ENCODE measurements at regions not wholly inside any gene's neighbourhood (a gene's known extent, or its start where the extent isn't known, plus 50 kb on each side); places are given as distances from the start of the nearest gene placed in this dataset.

DNA sequence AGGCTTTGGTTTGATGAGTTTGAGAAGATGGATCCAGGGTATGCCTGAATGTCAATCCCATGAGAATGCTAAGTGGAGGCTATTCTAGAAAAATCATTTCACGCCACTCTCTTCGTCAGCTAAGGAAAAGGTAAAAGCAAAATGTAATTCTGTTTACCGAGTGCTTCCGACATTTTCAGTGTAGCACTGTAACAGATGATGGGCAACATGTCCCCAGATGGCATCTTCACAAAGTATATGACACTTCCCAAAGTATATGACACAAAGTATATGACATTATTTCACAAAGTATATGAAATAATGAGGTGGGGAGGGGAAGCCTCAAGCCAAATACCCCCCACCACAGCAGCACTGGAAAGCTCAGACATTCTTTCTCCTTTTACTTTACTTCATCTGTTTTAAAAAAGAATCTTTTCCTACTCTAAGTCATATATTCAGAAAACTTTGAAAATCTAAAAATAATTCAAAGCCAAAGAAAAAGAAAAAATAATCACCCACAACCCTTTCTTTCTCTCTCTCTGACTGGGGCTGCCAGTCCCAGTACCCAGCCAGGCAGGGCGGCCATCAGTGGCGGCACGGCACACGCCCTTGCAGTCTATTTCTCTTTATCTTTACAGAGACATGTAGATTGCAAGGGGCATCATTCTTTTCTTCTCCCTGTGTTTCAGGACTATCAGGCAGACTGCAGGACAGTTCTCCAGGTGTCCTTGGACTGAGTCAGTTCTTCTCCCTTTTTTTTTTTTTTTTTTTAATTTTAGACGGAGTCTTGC is 179.8 kb downstream of the SNX10 start:
- Histone ChIP-seq H4K20me1 (replicated peaks; ENCODE audit: control insufficient read depth, insufficient read depth, low read length) (no peaks in the 10 kb centered on the region), H3K4me2 (ENCODE audit: insufficient read depth, low read length) (no peak overlapping the region), H3K4me3 (no peak overlapping the region), H3K9ac (ENCODE audit: insufficient read depth in 1 of 2, low read depth in 2 of 2, low read length in 2 of 2) (no peak overlapping the region), H3K9me1 (ENCODE audit: control insufficient read depth, insufficient read depth, low read length) (no peaks in the 10 kb centered on the region), H3K27me3 (ENCODE audit: control insufficient read depth in 2 of 2, insufficient read depth in 2 of 2, low read length in 2 of 2) (peaks cover 44 to 46% of the 10 kb centered on the region in 2 experiments), H3K4me1 (replicated peaks in 1 of 2; ENCODE audit: control insufficient read depth in 2 of 2, insufficient read depth in 2 of 2, low read length in 2 of 2) (no peaks in the 10 kb centered on the region), H3K36me3 (ENCODE audit: control insufficient read depth, insufficient read depth, low read length) (no peaks in the 10 kb centered on the region), H3K9me3 (replicated peaks; ENCODE audit: control insufficient read depth, insufficient read depth, low read depth, low read length) (no peaks in the 10 kb centered on the region), H3K27ac (ENCODE audit: extremely low read depth, low read depth, low read length) (no peak overlapping the region), H2AFZ (ENCODE audit: low read depth, low read length) (no peak overlapping the region), H3K79me2 (ENCODE audit: control insufficient read depth, insufficient read depth, low read length) (no peaks in the 10 kb centered on the region)
- ATAC-seq (no peak), DNase-seq (ENCODE audit: extremely low read depth in 1 of 4, low spot score in 3 of 4) (no peak), FAIRE-seq (no peak)
- WGBS (ENCODE audit: insufficient coverage, low coverage, missing lambda C conversion rate) = 1% methylated on average over 8 of the region's 9 CpGs
- BruUV-seq (replicated peaks) = no TSS peak
- ChIA-PET CTCF (ENCODE audit: low intra/inter-chr PET ratio) (interaction anchor here (0.6 kb wide), 1 partner anchor 13 kb away, joined by 5 read pairs; no protein-coding TSS in a partner anchor), POLR2A (interaction anchor here (0.7 to 2.4 kb wide), 3 partner anchors 10 to 191 kb away, joined by 3 to 6 read pairs (median 3); no protein-coding TSS in a partner anchor)
- intact Hi-C loops (cut with micrococcal nuclease) (no loop called here), in situ Hi-C loops (cut with MboI) (no loop called here)
- TF ChIP-seq, protein P1, sequence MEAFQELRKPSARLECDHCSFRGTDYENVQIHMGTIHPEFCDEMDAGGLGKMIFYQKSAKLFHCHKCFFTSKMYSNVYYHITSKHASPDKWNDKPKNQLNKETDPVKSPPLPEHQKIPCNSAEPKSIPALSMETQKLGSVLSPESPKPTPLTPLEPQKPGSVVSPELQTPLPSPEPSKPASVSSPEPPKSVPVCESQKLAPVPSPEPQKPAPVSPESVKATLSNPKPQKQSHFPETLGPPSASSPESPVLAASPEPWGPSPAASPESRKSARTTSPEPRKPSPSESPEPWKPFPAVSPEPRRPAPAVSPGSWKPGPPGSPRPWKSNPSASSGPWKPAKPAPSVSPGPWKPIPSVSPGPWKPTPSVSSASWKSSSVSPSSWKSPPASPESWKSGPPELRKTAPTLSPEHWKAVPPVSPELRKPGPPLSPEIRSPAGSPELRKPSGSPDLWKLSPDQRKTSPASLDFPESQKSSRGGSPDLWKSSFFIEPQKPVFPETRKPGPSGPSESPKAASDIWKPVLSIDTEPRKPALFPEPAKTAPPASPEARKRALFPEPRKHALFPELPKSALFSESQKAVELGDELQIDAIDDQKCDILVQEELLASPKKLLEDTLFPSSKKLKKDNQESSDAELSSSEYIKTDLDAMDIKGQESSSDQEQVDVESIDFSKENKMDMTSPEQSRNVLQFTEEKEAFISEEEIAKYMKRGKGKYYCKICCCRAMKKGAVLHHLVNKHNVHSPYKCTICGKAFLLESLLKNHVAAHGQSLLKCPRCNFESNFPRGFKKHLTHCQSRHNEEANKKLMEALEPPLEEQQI (IDR thresholded peaks at IDR 0.05) = no peak
- TF ChIP-seq CBX5 (IDR thresholded peaks at IDR 0.05; ENCODE audit: borderline replicate concordance, low read depth) (no peak), TRIM25 (IDR thresholded peaks at IDR 0.05; ENCODE audit: borderline replicate concordance) (no peak), GATA2 (CRISPR knock-in tag; IDR thresholded peaks at IDR 0.05) (no peak), ZNF121 (CRISPR knock-in tag; conservative IDR thresholded peaks at IDR 0.05) (no peak), POLR2AphosphoS2 (IDR thresholded peaks at IDR 0.05; ENCODE audit: low read length) (no peak)
- TF ChIP-seq, protein P2, sequence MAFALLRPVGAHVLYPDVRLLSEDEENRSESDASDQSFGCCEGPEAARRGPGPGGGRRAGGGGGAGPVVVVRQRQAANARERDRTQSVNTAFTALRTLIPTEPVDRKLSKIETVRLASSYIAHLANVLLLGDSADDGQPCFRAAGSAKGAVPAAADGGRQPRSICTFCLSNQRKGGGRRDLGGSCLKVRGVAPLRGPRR (CRISPR knock-in tag; IDR thresholded peaks at IDR 0.05) = no peak

All from K562 (cell line).